ENCODE measurements at regions not wholly inside any gene's neighbourhood (a gene's known extent, or its start where the extent isn't known, plus 50 kb on each side); places are given as distances from the start of the nearest gene placed in this dataset.

GRCh38 chr1:177517546-177517945 lies 346.8 kb downstream of the BRINP2 start:
- Histone ChIP-seq H3K27ac (no peak overlapping the region), H3K4me1 (no peaks in the 10 kb centered on the region), H3K36me3 (no peaks in the 10 kb centered on the region), H3K27me3 (no peaks in the 10 kb centered on the region), H3K9me3 (no peaks in the 10 kb centered on the region), H3K4me3 (no peak overlapping the region)
- intact Hi-C loops (cut with DNase I; ENCODE audit: low total_unique reads) = no loop called here
- TF ChIP-seq CTCF (IDR thresholded peaks at IDR 0.05) (no peak), POLR2A (IDR thresholded peaks at IDR 0.05) (no peak), POLR2AphosphoS5 (IDR thresholded peaks at IDR 0.05) (no peak)
- DNase-seq (ENCODE audit: low spot score in 2 of 2) = no peak

- intact Hi-C loops (cut with DNase I; ENCODE audit: low total_unique reads) = no loop called here
- TF ChIP-seq CTCF (IDR thresholded peaks at IDR 0.05) (no peak), POLR2AphosphoS5 (IDR thresholded peaks at IDR 0.05) (no peak), POLR2A (IDR thresholded peaks at IDR 0.05) (no peak)
- Histone ChIP-seq H3K4me3 (no peak overlapping the region), H3K27me3 (no peaks in the 10 kb centered on the region), H3K36me3 (no peaks in the 10 kb centered on the region), H3K9me3 (no peaks in the 10 kb centered on the region), H3K4me1 (no peaks in the 10 kb centered on the region), H3K27ac (no peak overlapping the region)
- no peak for DNase-seq (ENCODE audit: low spot score in 2 of 2)
These were observed 343.4 kb downstream of the BRINP2 start for GRCh38 chr1:177514207-177514606.

- TF ChIP-seq POLR2AphosphoS5 (IDR thresholded peaks at IDR 0.05) = no peak
- no peak for TF ChIP-seq CTCF (IDR thresholded peaks at IDR 0.05)
- no peak for TF ChIP-seq POLR2A (IDR thresholded peaks at IDR 0.05)
- intact Hi-C loops (cut with DNase I; ENCODE audit: low total_unique reads) = no loop called here
- Histone ChIP-seq H3K27me3 (no peaks in the 10 kb centered on the region), H3K36me3 (no peaks in the 10 kb centered on the region), H3K4me1 (no peaks in the 10 kb centered on the region), H3K4me3 (no peak overlapping the region), H3K9me3 (no peaks in the 10 kb centered on the region), H3K27ac (no peak overlapping the region)
- DNase-seq (ENCODE audit: low spot score in 2 of 2) = no peak
These were observed 340.3 kb downstream of the BRINP2 start for GRCh38 chr1:177511036-177511435.

GRCh38 chr1:177505905-177506590 lies 335.3 kb downstream of the BRINP2 start:
- Histone ChIP-seq H3K27me3 (no peaks in the 10 kb centered on the region), H3K9me3 (peaks cover 0 to 7% of the 10 kb centered on the region in 2 donors), H3K27ac (no peak overlapping the region), H3K36me3 (no peaks in the 10 kb centered on the region), H3K4me3 (no peak overlapping the region), H3K4me1 (no peaks in the 10 kb centered on the region)
- TF ChIP-seq CTCF (IDR thresholded peaks at IDR 0.05) (no peak), POLR2AphosphoS5 (IDR thresholded peaks at IDR 0.05) (no peak), POLR2A (IDR thresholded peaks at IDR 0.05) (no peak)
- no peak for DNase-seq (ENCODE audit: low spot score in 2 of 2)
- intact Hi-C loops (cut with DNase I; ENCODE audit: low total_unique reads) = no loop called here

GRCh38 chr1:177495878-177496277 lies 325.1 kb downstream of the BRINP2 start:
- H3K27ac ChIP-seq = no peak overlapping the region
- intact Hi-C loops (cut with DNase I; ENCODE audit: low total_unique reads) = no loop called here
- TF ChIP-seq POLR2AphosphoS5 (IDR thresholded peaks at IDR 0.05) = no peak
- no peak for TF ChIP-seq CTCF (IDR thresholded peaks at IDR 0.05)
- no peak for TF ChIP-seq POLR2A (IDR thresholded peaks at IDR 0.05)
- no peaks in the 10 kb centered on the region for H3K36me3 ChIP-seq
- no peaks in the 10 kb centered on the region for H3K4me1 ChIP-seq
- no peaks in the 10 kb centered on the region for H3K27me3 ChIP-seq
- H3K9me3 ChIP-seq = peaks cover 0 to 19% of the 10 kb centered on the region in 2 donors
- DNase-seq (ENCODE audit: low spot score in 2 of 2) = no peak
- H3K4me3 ChIP-seq = no peak overlapping the region

Measured in breast epithelium (tissue), 4 donors.